MM.1S (cell line): ENCODE measurements at regions not wholly inside any gene's neighbourhood (a gene's known extent, or its start where the extent isn't known, plus 50 kb on each side); places are given as distances from the start of the nearest gene placed in this dataset.

Experiments
- CTCF ChIP-seq: fragments of 300-600 bp; sonication (generic); IDR thresholded peaks from 2 replicates; pipeline ENCODE4 v1.5.1; 2016; ENCODE audit warnings: antibody characterized with exemption, low read length, mixed read lengths
- EZH2 ChIP-seq: fragments of 300-600 bp; sonication (generic); optimal IDR thresholded peaks from 2 replicates; pipeline ENCODE3; 2017; ENCODE audit warnings: low read depth, mild to moderate bottlenecking, antibody characterized with exemption, low read length, mixed read lengths
- EZH2phosphoT487 ChIP-seq: fragments of 300-600 bp; sonication (generic); IDR thresholded peaks from 2 replicates; pipeline ENCODE4 v1.6.1; 2018; ENCODE audit warnings: antibody characterized with exemption, low read length

GRCh38 chr4:147094238-147094637 is 148.6 kb upstream of the TTC29 start:
- no peak for TF ChIP-seq CTCF
- no peak for TF ChIP-seq EZH2
- TF ChIP-seq EZH2phosphoT487: no peak
